B cell (primary cell): ENCODE measurements at regions not wholly inside any gene's neighbourhood (a gene's known extent, or its start where the extent isn't known, plus 50 kb on each side); places are given as distances from the start of the nearest gene placed in this dataset.
A peak's percentile ranks its signal among the peaks of the same experiment; 100 is the strongest.
"Not testable (repeated sequence)": the region's sequence is repeated elsewhere in the genome, so short reads cannot be mapped to it uniquely, and the experiment has no call there.

Experiments
- ATAC-seq: fragments of 200-7000 bp; cut with Tn5 transposase; one replicate; pipeline ENCODE4 v1.10.0; 2021; ENCODE audit warnings: low read depth, mild to moderate bottlenecking, moderate number of reproducible peaks, moderate library complexity
- CTCF ChIA-PET: fragments of 350-600 bp; sonication (Branson Sonifier 250); formaldehyde crosslinking; loops from one replicate; lab custom pipeline; 2021; ENCODE audit warnings: antibody characterized with exemption, inconsistent platforms; lab: Charles Lee
- POLR2A ChIA-PET: fragments of 350-600 bp; sonication (Branson Sonifier 250); formaldehyde crosslinking; loops from one replicate; lab custom pipeline; 2021; ENCODE audit warnings: antibody characterized with exemption; lab: Charles Lee
- DNase-seq: peaks from one replicate; pipeline ENCODE4 v3.0.0; 2013
- H2AFZ ChIP-seq: 2 replicates; pipeline ENCODE4 v1.6.1; 2012; ENCODE audit warnings: mild to moderate bottlenecking, low read depth, low read length; ENCODE audit not compliant: insufficient read depth, poor library complexity, severe bottlenecking
- H3K27ac ChIP-seq, 2 donors: 1 replicate in 1 of 2; 2 replicates in 1 of 2; pipeline ENCODE4 v1.5.1; 2012 to 2013; ENCODE audit warnings: low read length in 2 of 2, mild to moderate bottlenecking in 2 of 2, moderate library complexity in 1 of 2
- H3K27me3 ChIP-seq, 4 experiments: fragments of 200-600 bp in 1 of 4; sonication (generic) in 1 of 4; replicated peaks in 1 of 4; 1 replicate in 2 of 4; 2 replicates in 2 of 4; pipeline versions ENCODE4 v1.6.1 to v1.7.0; 2013 to 2016; ENCODE audit warnings: low read length in 3 of 4, mild to moderate bottlenecking in 2 of 4, mixed read lengths in 1 of 4, moderate library complexity in 1 of 4; ENCODE audit not compliant: insufficient read depth in 4 of 4, control insufficient read depth in 3 of 4; ENCODE audit errors: control extremely low read depth in 1 of 4
- H3K36me3 ChIP-seq, 2 experiments: replicated peaks in 1 of 2; 1 replicate in 1 of 2; 2 replicates in 1 of 2; pipeline versions ENCODE4 v1.6.1 to v1.7.1; 2013; ENCODE audit warnings: low read length in 1 of 2; ENCODE audit not compliant: insufficient read depth in 2 of 2, control insufficient read depth in 1 of 2; ENCODE audit errors: control extremely low read depth in 1 of 2, extremely low read depth in 1 of 2
- H3K4me1 ChIP-seq, 2 donors: fragments of 200-600 bp in 1 of 2; sonication (generic) in 1 of 2; 1 replicate in 1 of 2; 2 replicates in 1 of 2; pipeline versions ENCODE4 v1.5.1 to v1.6.1; 2013 to 2017; ENCODE audit warnings: low read length in 2 of 2; ENCODE audit not compliant: control insufficient read depth in 2 of 2, insufficient read depth in 2 of 2
- H3K4me2 ChIP-seq: replicated peaks from 2 replicates; pipeline ENCODE3; 2012; ENCODE audit warnings: mild to moderate bottlenecking, low read depth, low read length; ENCODE audit not compliant: poor library complexity, severe bottlenecking
- H3K4me3 ChIP-seq, 5 experiments: fragments of 200-600 bp in 1 of 5; sonication (generic) in 1 of 5; 1 replicate in 3 of 5; 2 replicates in 2 of 5; pipeline versions ENCODE4 v1.5.1 to v1.7.0; 2011 to 2016; ENCODE audit warnings: low read length in 4 of 5, mild to moderate bottlenecking in 4 of 5, low read depth in 2 of 5, control low read depth in 1 of 5, moderate library complexity in 1 of 5; ENCODE audit not compliant: insufficient read depth in 1 of 5; ENCODE audit errors: control extremely low read depth in 1 of 5, extremely low read depth in 1 of 5
- H3K79me2 ChIP-seq: fragments of 200-600 bp; sonication (generic); one replicate; pipeline ENCODE4 v1.6.0; 2016; ENCODE audit warnings: low read length; ENCODE audit not compliant: control insufficient read depth, insufficient read depth
- H3K9ac ChIP-seq: fragments of 200-600 bp; sonication (generic); 2 replicates; pipeline ENCODE4 v1.6.1; 2017; ENCODE audit warnings: mild to moderate bottlenecking, low read length, moderate library complexity
- H3K9me3 ChIP-seq, 3 donors: one replicate each; pipeline versions ENCODE4 v1.6.1 to v1.7.1; 2013; ENCODE audit warnings: low read length in 2 of 3; ENCODE audit not compliant: control insufficient read depth in 2 of 3, insufficient read depth in 1 of 3; ENCODE audit errors: control extremely low read depth in 1 of 3
- H4K20me1 ChIP-seq: 2 replicates; pipeline ENCODE4 v1.6.0; 2012; ENCODE audit warnings: mild to moderate bottlenecking, low read length; ENCODE audit not compliant: insufficient read depth, control insufficient read depth, poor library complexity, severe bottlenecking
- H3K27ac Mint-ChIP-seq: one replicate; pipeline ENCODE4 v1.8.0; 2021; ENCODE audit warnings: mixed read lengths
- H3K27me3 Mint-ChIP-seq: one replicate; pipeline ENCODE4 v1.8.0; 2021; ENCODE audit warnings: mixed read lengths
- H3K4me1 Mint-ChIP-seq: one replicate; pipeline ENCODE4 v1.8.0; 2021; ENCODE audit warnings: mixed read lengths
- H3K4me3 Mint-ChIP-seq: one replicate; pipeline ENCODE4 v1.8.0; 2021; ENCODE audit warnings: mixed read lengths
- H3K9me3 Mint-ChIP-seq: one replicate; pipeline ENCODE4 v1.8.0; 2022; ENCODE audit warnings: mixed read lengths; ENCODE audit not compliant: insufficient read depth
- CTCF ChIP-seq: fragments of 200-600 bp; IDR thresholded peaks from one replicate; pipeline ENCODE4 v1.8.0; 2022; ENCODE audit warnings: antibody characterized with exemption, mild to moderate bottlenecking
- EZH2 ChIP-seq: IDR thresholded peaks from 2 replicates; pipeline ENCODE4 v1.6.1; 2012; ENCODE audit warnings: borderline replicate concordance, low read depth, mild to moderate bottlenecking, moderate library complexity, low read length; ENCODE audit not compliant: insufficient read depth, poor library complexity, severe bottlenecking
- WGBS: methylation state at CpG from one replicate; pipeline ENCODE4 v1.1.5; 2013; ENCODE audit warnings: missing lambda C conversion rate; ENCODE audit not compliant: insufficient coverage; 5-methylcytosine and 5-hydroxymethylcytosine counted together
- intact Hi-C: fragments of 100-400 bp; cut with micrococcal nuclease; formaldehyde crosslinking; loops from one replicate; pipeline ENCODE4 v1.10.0; 2022

- POLR2A ChIA-PET: no interaction called here
- no peaks in the 10 kb centered on the region for H3K9me3 ChIP-seq
- ATAC-seq (no peak), DNase-seq (peak; percentile 43)
- H3K27me3 Mint-ChIP-seq: peaks cover 7% of the 10 kb centered on the region
- H2AFZ ChIP-seq: no peak overlapping the region
- H3K9ac ChIP-seq: no peak overlapping the region
- intact Hi-C loops: no loop called here
- H3K4me2 ChIP-seq: no peak overlapping the region
- CTCF ChIA-PET: interaction anchor here (0.6 to 2.4 kb wide), 8 partner anchors 10 to 422 kb away, joined by 3 to 7 read pairs (median 3); no protein-coding TSS in a partner anchor
- H3K4me1 ChIP-seq: no peaks in the 10 kb centered on the region
- TF ChIP-seq CTCF (peak; percentile 87), EZH2 (no peak)
- 29% methylated on average over 3 of the region's 4 CpGs for WGBS
- no peaks in the 10 kb centered on the region for H3K9me3 Mint-ChIP-seq
- no peak overlapping the region for H3K27ac Mint-ChIP-seq
- no peaks in the 10 kb centered on the region for H3K4me1 Mint-ChIP-seq
- H3K4me3 ChIP-seq: no peak overlapping the region
- no peaks in the 10 kb centered on the region for H4K20me1 ChIP-seq
- H3K27ac ChIP-seq: no peak overlapping the region
- H3K4me3 Mint-ChIP-seq: no peak overlapping the region
- H3K79me2 ChIP-seq: no peaks in the 10 kb centered on the region
- H3K27me3 ChIP-seq: peaks cover 0 to 4% (median 2%) of the 10 kb centered on the region in 4 experiments
- no peaks in the 10 kb centered on the region for H3K36me3 ChIP-seq
These were observed 115.4 kb downstream of the KLHL28 start for GRCh38 chr14:44846232-44846824.

GRCh38 chr14:44835928-44836327 lies 125.8 kb downstream of the KLHL28 start:
- intact Hi-C loops: not testable (repeated sequence)

More at GRCh38 chr14:44835928-44836327, 125.8 kb downstream of the KLHL28 start:
- H3K4me2 ChIP-seq, POLR2A ChIA-PET, H3K4me1 ChIP-seq, H3K79me2 ChIP-seq, H3K27me3 ChIP-seq, H3K9ac ChIP-seq, DNase-seq, CTCF ChIA-PET, H4K20me1 ChIP-seq, H3K36me3 ChIP-seq, ATAC-seq, H3K4me3 Mint-ChIP-seq, H3K27ac Mint-ChIP-seq, H2AFZ ChIP-seq, H3K27ac ChIP-seq, H3K4me1 Mint-ChIP-seq, H3K9me3 ChIP-seq, H3K4me3 ChIP-seq, H3K27me3 Mint-ChIP-seq, H3K9me3 Mint-ChIP-seq: not testable (repeated sequence)
- WGBS: 83% methylated on average over 2 of the region's 9 CpGs
